SK-N-SH treated with all-trans-retinoic acid at 6 μM for 48 hours (cell line): ENCODE measurements at regions not wholly inside any gene's neighbourhood (a gene's known extent, or its start where the extent isn't known, plus 50 kb on each side); places are given as distances from the start of the nearest gene placed in this dataset.

Experiments
- ATAC-seq: fragments of 200-7000 bp; cut with Tn5 transposase; 3 replicates; pipeline ENCODE4 v1.9.1; 2020; ENCODE audit warnings: mild to moderate bottlenecking, moderate library complexity
- ARNTL ChIP-seq: fragments of 450-650 bp; formaldehyde crosslinking; IDR thresholded peaks from 2 replicates; pipeline ENCODE4 v1.5.0; 2020; ENCODE audit warnings: low read depth, mild to moderate bottlenecking, moderate library complexity, borderline replicate concordance
- BACH2 ChIP-seq: fragments of 250-450 bp; sonication (Bioruptor Pico); IDR thresholded peaks from 2 replicates; pipeline ENCODE4 v1.9.0; 2021; ENCODE audit warnings: mild to moderate bottlenecking, borderline replicate concordance
- ESRRG ChIP-seq: fragments of 250-450 bp; sonication (Bioruptor Pico); IDR thresholded peaks from 2 replicates; pipeline ENCODE4 v1.6.1; 2021; ENCODE audit warnings: mild to moderate bottlenecking
- GLIS3 ChIP-seq: fragments of 250-450 bp; sonication (Bioruptor Pico); IDR thresholded peaks from 2 replicates; pipeline ENCODE4 v1.5.0; 2020; ENCODE audit warnings: mild to moderate bottlenecking, moderate library complexity
- ISL1 ChIP-seq: fragments of 250-450 bp; sonication (Bioruptor Pico); IDR thresholded peaks from 2 replicates; pipeline ENCODE4 v2.1.2; 2022; ENCODE audit warnings: mild to moderate bottlenecking, moderate library complexity
- OSR1 ChIP-seq: fragments of 250-450 bp; sonication (Bioruptor Pico); IDR thresholded peaks from 2 replicates; pipeline ENCODE4 v1.8.0; 2022; ENCODE audit warnings: moderate library complexity, mild to moderate bottlenecking, inconsistent platforms
- PPARA ChIP-seq: fragments of 250-450 bp; sonication (Bioruptor Pico); IDR thresholded peaks from 2 replicates; pipeline ENCODE4 v1.5.0; 2020; ENCODE audit warnings: mild to moderate bottlenecking, borderline replicate concordance
- RARB ChIP-seq: fragments of 250-450 bp; sonication (Bioruptor Pico); IDR thresholded peaks from 2 replicates; pipeline ENCODE4 v1.8.0; 2021; ENCODE audit warnings: mild to moderate bottlenecking, moderate library complexity
- SNAI2 ChIP-seq: fragments of 250-450 bp; sonication (Bioruptor Pico); IDR thresholded peaks from 2 replicates; pipeline ENCODE4 v1.5.0; 2020; ENCODE audit warnings: mild to moderate bottlenecking, moderate library complexity
- TCF4 ChIP-seq: fragments of 250-450 bp; sonication (Bioruptor Pico); IDR thresholded peaks from 2 replicates; pipeline ENCODE4 v1.8.0; 2021; ENCODE audit warnings: mild to moderate bottlenecking, moderate library complexity, borderline replicate concordance
- TOX ChIP-seq: fragments of 250-450 bp; sonication (Bioruptor Pico); IDR thresholded peaks from 2 replicates; pipeline ENCODE4 v1.8.0; 2021; ENCODE audit warnings: mild to moderate bottlenecking, moderate library complexity, borderline replicate concordance
- ZFP3 ChIP-seq: fragments of 250-450 bp; sonication (Bioruptor Pico); IDR thresholded peaks from 2 replicates; pipeline ENCODE4 v1.5.0; 2020; ENCODE audit warnings: mild to moderate bottlenecking, moderate library complexity
- ZFP30 ChIP-seq: fragments of 450-650 bp; formaldehyde crosslinking; IDR thresholded peaks from 2 replicates; pipeline ENCODE4 v1.5.0; 2022; ENCODE audit warnings: mild to moderate bottlenecking, moderate library complexity
- ZNF565 ChIP-seq: fragments of 450-650 bp; formaldehyde crosslinking; conservative IDR thresholded peaks from 2 replicates; pipeline ENCODE4 v1.5.0; 2020; ENCODE audit warnings: low read depth, mild to moderate bottlenecking, moderate library complexity
- ZNF8 ChIP-seq: fragments of 450-650 bp; formaldehyde crosslinking; IDR thresholded peaks from 2 replicates; pipeline ENCODE4 v1.5.0; 2020; ENCODE audit warnings: mild to moderate bottlenecking, moderate library complexity
- TF ChIP-seq, protein P1 (sequence below): fragments of 250-450 bp; sonication (Bioruptor Pico); IDR thresholded peaks from 2 replicates; pipeline ENCODE4 v1.5.1; 2021; ENCODE audit warnings: mild to moderate bottlenecking, moderate library complexity
- TF ChIP-seq, protein P2 (sequence below): fragments of 250-450 bp; sonication (Bioruptor Pico); IDR thresholded peaks from 2 replicates; pipeline ENCODE4 v1.5.0; 2020; ENCODE audit warnings: mild to moderate bottlenecking, moderate library complexity
- TF ChIP-seq, protein P3 (sequence below): fragments of 250-450 bp; sonication (Bioruptor Pico); IDR thresholded peaks from 2 replicates; pipeline ENCODE4 v1.8.0; 2020; ENCODE audit warnings: mild to moderate bottlenecking, moderate library complexity, borderline replicate concordance
- TF ChIP-seq, protein P4 (sequence below): fragments of 250-450 bp; sonication (Bioruptor Pico); IDR thresholded peaks from 2 replicates; pipeline ENCODE4 v1.5.1; 2020; ENCODE audit warnings: low read depth, mild to moderate bottlenecking, moderate library complexity

DNA sequence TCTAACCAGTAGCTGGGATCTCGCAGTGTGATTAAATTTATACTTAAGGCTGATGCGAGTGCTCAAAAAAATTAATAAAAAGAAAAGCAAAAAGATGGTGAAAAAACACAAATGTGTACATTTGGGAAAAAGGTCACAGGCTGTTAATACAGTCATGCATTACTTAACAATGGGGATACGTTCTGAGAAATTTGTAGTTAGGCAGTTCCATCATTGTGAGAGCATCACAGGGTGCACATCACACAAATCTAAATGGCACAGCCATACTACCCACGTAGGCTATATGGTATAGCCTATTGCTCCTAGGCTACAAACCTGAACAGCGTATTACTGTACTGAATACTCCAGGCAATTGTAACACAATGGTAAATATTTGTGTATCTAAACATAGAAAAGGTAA, 142.4 kb upstream of the MYOCD start:
- TF ChIP-seq ESRRG (CRISPR knock-in tag) (no peak), SNAI2 (CRISPR knock-in tag) (no peak), ZFP3 (no peak), TOX (CRISPR knock-in tag) (no peak), GLIS3 (no peak), OSR1 (CRISPR knock-in tag) (no peak), PPARA (no peak), ARNTL (CRISPR knock-in tag) (no peak)
- TF ChIP-seq, protein P1, sequence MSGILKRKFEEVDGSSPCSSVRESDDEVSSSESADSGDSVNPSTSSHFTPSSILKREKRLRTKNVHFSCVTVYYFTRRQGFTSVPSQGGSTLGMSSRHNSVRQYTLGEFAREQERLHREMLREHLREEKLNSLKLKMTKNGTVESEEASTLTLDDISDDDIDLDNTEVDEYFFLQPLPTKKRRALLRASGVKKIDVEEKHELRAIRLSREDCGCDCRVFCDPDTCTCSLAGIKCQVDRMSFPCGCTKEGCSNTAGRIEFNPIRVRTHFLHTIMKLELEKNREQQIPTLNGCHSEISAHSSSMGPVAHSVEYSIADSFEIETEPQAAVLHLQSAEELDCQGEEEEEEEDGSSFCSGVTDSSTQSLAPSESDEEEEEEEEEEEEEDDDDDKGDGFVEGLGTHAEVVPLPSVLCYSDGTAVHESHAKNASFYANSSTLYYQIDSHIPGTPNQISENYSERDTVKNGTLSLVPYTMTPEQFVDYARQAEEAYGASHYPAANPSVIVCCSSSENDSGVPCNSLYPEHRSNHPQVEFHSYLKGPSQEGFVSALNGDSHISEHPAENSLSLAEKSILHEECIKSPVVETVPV (CRISPR knock-in tag), result no peak
- TF ChIP-seq, protein P2, sequence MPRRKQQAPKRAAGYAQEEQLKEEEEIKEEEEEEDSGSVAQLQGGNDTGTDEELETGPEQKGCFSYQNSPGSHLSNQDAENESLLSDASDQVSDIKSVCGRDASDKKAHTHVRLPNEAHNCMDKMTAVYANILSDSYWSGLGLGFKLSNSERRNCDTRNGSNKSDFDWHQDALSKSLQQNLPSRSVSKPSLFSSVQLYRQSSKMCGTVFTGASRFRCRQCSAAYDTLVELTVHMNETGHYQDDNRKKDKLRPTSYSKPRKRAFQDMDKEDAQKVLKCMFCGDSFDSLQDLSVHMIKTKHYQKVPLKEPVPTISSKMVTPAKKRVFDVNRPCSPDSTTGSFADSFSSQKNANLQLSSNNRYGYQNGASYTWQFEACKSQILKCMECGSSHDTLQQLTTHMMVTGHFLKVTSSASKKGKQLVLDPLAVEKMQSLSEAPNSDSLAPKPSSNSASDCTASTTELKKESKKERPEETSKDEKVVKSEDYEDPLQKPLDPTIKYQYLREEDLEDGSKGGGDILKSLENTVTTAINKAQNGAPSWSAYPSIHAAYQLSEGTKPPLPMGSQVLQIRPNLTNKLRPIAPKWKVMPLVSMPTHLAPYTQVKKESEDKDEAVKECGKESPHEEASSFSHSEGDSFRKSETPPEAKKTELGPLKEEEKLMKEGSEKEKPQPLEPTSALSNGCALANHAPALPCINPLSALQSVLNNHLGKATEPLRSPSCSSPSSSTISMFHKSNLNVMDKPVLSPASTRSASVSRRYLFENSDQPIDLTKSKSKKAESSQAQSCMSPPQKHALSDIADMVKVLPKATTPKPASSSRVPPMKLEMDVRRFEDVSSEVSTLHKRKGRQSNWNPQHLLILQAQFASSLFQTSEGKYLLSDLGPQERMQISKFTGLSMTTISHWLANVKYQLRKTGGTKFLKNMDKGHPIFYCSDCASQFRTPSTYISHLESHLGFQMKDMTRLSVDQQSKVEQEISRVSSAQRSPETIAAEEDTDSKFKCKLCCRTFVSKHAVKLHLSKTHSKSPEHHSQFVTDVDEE (CRISPR knock-in tag), result no peak
- TF ChIP-seq, protein P3, sequence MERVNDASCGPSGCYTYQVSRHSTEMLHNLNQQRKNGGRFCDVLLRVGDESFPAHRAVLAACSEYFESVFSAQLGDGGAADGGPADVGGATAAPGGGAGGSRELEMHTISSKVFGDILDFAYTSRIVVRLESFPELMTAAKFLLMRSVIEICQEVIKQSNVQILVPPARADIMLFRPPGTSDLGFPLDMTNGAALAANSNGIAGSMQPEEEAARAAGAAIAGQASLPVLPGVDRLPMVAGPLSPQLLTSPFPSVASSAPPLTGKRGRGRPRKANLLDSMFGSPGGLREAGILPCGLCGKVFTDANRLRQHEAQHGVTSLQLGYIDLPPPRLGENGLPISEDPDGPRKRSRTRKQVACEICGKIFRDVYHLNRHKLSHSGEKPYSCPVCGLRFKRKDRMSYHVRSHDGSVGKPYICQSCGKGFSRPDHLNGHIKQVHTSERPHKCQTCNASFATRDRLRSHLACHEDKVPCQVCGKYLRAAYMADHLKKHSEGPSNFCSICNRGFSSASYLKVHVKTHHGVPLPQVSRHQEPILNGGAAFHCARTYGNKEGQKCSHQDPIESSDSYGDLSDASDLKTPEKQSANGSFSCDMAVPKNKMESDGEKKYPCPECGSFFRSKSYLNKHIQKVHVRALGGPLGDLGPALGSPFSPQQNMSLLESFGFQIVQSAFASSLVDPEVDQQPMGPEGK (CRISPR knock-in tag), result no peak
- TF ChIP-seq, protein P4, sequence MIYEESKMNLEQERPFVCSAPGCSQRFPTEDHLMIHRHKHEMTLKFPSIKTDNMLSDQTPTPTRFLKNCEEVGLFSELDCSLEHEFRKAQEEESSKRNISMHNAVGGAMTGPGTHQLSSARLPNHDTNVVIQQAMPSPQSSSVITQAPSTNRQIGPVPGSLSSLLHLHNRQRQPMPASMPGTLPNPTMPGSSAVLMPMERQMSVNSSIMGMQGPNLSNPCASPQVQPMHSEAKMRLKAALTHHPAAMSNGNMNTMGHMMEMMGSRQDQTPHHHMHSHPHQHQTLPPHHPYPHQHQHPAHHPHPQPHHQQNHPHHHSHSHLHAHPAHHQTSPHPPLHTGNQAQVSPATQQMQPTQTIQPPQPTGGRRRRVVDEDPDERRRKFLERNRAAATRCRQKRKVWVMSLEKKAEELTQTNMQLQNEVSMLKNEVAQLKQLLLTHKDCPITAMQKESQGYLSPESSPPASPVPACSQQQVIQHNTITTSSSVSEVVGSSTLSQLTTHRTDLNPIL (CRISPR knock-in tag), result no peak
- TF ChIP-seq, all 23 proteins: peak for 0
- ATAC-seq, result no peak

DNA sequence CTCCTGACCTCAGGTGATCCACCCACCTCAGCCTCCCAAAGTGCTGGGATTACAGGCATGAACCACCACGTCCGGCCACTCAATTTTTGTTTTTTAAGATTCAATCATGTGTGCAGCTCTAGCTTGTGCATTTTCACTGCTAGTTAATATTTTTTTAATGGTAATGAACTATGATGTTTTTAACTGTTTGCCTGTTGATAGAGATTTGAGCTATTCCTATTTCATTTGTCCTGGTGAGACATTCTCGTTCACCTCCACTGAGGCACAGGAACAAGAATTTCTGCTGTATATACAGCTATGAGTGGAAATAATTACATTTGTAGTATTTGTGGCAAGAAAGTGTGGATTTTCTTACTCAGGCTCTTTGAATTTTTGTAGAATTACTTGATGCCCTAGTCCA, 137.7 kb upstream of the MYOCD start:
- ATAC-seq, result no peak
- TF ChIP-seq RARB (CRISPR knock-in tag) (no peak), BACH2 (no peak), ISL1 (CRISPR knock-in tag) (no peak), OSR1 (CRISPR knock-in tag) (no peak), ZNF565 (CRISPR knock-in tag) (no peak), ZNF8 (CRISPR knock-in tag) (no peak), TOX (CRISPR knock-in tag) (no peak), TCF4 (no peak), ZFP3 (no peak), GLIS3 (no peak), ZFP30 (CRISPR knock-in tag) (no peak)
- TF ChIP-seq, protein P3 (CRISPR knock-in tag), result no peak
- TF ChIP-seq, protein P2 (CRISPR knock-in tag), result no peak
- TF ChIP-seq, protein P1 (CRISPR knock-in tag), result no peak
